ENCODE measurements at regions not wholly inside any gene's neighbourhood (a gene's known extent, or its start where the extent isn't known, plus 50 kb on each side); places are given as distances from the start of the nearest gene placed in this dataset.

DNA sequence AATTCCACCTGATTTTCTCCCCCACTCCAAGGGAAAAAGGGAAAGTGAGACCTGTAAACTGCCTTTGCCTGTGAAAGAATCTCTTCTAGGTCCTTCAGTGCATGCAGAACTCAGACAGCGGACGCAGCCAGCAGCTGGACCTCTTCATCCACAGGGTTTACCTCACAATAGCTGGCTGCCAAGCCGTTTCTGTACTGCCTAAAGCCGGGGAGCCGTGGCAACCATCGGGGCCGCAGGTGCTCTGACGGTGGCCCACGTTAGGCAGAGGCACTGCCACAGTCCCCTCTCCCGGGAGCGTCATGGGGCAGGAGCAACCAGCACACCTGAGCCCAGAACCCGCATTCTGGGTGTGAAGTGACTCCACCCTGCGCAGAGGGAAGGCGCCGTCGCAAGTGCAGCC, 206.1 kb downstream of the TTLL2 start:
- no peak overlapping the region for H3K27ac ChIP-seq
- in situ Hi-C loops (cut with MboI; ENCODE audit: low sequenced_read_pairs in 4 of 4): no loop called here
- H3K4me3 ChIP-seq: no peak overlapping the region
- H3K27me3 ChIP-seq: peaks cover 0 to 3% (median 0%) of the 10 kb centered on the region in 3 donors
- H3K36me3 ChIP-seq: no peaks in the 10 kb centered on the region
- no peaks in the 10 kb centered on the region for H3K4me1 ChIP-seq
- no peaks in the 10 kb centered on the region for H3K9me3 ChIP-seq
- no peak for TF ChIP-seq POLR2A (IDR thresholded peaks at IDR 0.05)
- TF ChIP-seq, protein P1, sequence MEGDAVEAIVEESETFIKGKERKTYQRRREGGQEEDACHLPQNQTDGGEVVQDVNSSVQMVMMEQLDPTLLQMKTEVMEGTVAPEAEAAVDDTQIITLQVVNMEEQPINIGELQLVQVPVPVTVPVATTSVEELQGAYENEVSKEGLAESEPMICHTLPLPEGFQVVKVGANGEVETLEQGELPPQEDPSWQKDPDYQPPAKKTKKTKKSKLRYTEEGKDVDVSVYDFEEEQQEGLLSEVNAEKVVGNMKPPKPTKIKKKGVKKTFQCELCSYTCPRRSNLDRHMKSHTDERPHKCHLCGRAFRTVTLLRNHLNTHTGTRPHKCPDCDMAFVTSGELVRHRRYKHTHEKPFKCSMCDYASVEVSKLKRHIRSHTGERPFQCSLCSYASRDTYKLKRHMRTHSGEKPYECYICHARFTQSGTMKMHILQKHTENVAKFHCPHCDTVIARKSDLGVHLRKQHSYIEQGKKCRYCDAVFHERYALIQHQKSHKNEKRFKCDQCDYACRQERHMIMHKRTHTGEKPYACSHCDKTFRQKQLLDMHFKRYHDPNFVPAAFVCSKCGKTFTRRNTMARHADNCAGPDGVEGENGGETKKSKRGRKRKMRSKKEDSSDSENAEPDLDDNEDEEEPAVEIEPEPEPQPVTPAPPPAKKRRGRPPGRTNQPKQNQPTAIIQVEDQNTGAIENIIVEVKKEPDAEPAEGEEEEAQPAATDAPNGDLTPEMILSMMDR (IDR thresholded peaks at IDR 0.05 in 4 of 5, conservative IDR thresholded peaks at IDR 0.05 in 1 of 5): no peak
- ATAC-seq (no peak), DNase-seq (no peak)
- intact Hi-C loops (cut with DNase I; ENCODE audit: low total_unique reads): no loop called here

DNA sequence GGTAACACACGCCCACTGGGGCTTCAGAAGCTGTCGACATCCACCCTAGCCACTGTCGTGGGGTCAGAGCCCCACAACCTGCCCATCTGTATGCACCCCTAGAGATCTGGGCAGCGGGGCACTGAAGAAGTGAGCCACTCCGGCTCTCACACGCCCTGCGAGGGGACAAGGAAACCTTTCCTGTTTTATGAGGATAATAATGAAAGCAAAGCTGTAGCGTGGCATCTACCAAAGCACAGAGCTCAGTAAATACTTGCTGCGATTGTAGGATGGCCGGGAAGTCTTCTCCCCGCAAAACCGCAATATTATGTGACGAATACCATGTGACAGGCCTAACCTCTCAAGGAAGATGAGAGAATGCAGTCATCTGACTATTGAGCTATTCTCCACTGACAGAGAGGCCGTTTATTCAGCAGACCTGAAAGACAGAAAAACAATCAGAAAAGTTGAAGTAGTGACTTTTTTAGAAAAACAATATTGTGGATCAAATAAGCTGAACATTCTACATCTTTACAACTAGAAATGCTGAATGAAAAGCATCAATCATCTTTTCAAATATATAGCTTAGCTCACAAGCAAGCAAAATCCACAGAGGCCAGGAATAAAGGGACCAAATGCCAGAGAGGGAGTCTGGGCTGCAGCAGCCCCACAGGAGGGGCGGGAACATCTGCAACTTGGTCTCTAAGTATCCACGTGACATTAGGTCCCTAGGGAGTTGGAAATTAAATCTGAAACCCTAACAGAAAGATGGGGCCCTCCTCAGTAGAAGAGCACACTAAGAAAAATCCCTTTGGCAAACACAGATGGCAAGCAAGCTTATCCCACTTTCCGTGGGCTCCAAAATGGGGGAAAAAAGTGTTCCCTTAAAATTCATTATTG, 207.8 kb downstream of the TTLL2 start:
- Histone ChIP-seq H3K4me1 (no peaks in the 10 kb centered on the region), H3K9me3 (no peaks in the 10 kb centered on the region), H3K36me3 (no peaks in the 10 kb centered on the region), H3K27me3 (peaks cover 0 to 3% (median 0%) of the 10 kb centered on the region in 3 donors), H3K4me3 (no peak overlapping the region), H3K27ac (no peak overlapping the region)
- intact Hi-C loops (cut with DNase I; ENCODE audit: low total_unique reads): no loop called here
- DNase-seq (no peak), ATAC-seq (no peak)
- in situ Hi-C loops (cut with MboI; ENCODE audit: low sequenced_read_pairs in 4 of 4): no loop called here
- no peak for TF ChIP-seq POLR2A (IDR thresholded peaks at IDR 0.05)
- TF ChIP-seq, protein P1 (IDR thresholded peaks at IDR 0.05 in 4 of 5, conservative IDR thresholded peaks at IDR 0.05 in 1 of 5): no peak

GRCh38 chr6:167533851-167534250, 209.0 kb downstream of the TTLL2 start:
- H3K4me1 ChIP-seq: no peaks in the 10 kb centered on the region
- no peak overlapping the region for H3K27ac ChIP-seq
- intact Hi-C loops (cut with DNase I; ENCODE audit: low total_unique reads) (no loop called here), in situ Hi-C loops (cut with MboI; ENCODE audit: low sequenced_read_pairs in 4 of 4) (no loop called here)
- H3K9me3 ChIP-seq: no peaks in the 10 kb centered on the region
- no peak overlapping the region for H3K4me3 ChIP-seq
- DNase-seq: no peak
- peaks cover 0 to 3% (median 0%) of the 10 kb centered on the region in 3 donors for H3K27me3 ChIP-seq
- ATAC-seq: no peak
- no peaks in the 10 kb centered on the region for H3K36me3 ChIP-seq
- TF ChIP-seq POLR2A (IDR thresholded peaks at IDR 0.05): no peak
- TF ChIP-seq, protein P1 (IDR thresholded peaks at IDR 0.05 in 4 of 5, conservative IDR thresholded peaks at IDR 0.05 in 1 of 5): no peak

GRCh38 chr6:167537816-167538215, 212.9 kb downstream of the TTLL2 start:
- intact Hi-C loops (cut with DNase I; ENCODE audit: low total_unique reads): no loop called here
- Histone ChIP-seq H3K27ac (no peak overlapping the region), H3K9me3 (no peaks in the 10 kb centered on the region), H3K4me1 (no peaks in the 10 kb centered on the region), H3K36me3 (no peaks in the 10 kb centered on the region), H3K27me3 (no peaks in the 10 kb centered on the region), H3K4me3 (no peak overlapping the region)
- in situ Hi-C loops (cut with MboI; ENCODE audit: low sequenced_read_pairs in 4 of 4): no loop called here
- TF ChIP-seq POLR2A (IDR thresholded peaks at IDR 0.05): no peak
- TF ChIP-seq, protein P1 (IDR thresholded peaks at IDR 0.05 in 4 of 5, conservative IDR thresholded peaks at IDR 0.05 in 1 of 5): no peak
- DNase-seq (no peak), ATAC-seq (no peak)
